ENCODE measurements at regions not wholly inside any gene's neighbourhood (a gene's known extent, or its start where the extent isn't known, plus 50 kb on each side); places are given as distances from the start of the nearest gene placed in this dataset.

GRCh38 chr2:65944213-65944612, 490.7 kb upstream of the MEIS1 start:
- TF ChIP-seq, protein P1, sequence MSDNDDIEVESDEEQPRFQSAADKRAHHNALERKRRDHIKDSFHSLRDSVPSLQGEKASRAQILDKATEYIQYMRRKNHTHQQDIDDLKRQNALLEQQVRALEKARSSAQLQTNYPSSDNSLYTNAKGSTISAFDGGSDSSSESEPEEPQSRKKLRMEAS (IDR thresholded peaks at IDR 0.05; ENCODE audit: low read depth, low read length): no peak
- TF ChIP-seq, protein P2, sequence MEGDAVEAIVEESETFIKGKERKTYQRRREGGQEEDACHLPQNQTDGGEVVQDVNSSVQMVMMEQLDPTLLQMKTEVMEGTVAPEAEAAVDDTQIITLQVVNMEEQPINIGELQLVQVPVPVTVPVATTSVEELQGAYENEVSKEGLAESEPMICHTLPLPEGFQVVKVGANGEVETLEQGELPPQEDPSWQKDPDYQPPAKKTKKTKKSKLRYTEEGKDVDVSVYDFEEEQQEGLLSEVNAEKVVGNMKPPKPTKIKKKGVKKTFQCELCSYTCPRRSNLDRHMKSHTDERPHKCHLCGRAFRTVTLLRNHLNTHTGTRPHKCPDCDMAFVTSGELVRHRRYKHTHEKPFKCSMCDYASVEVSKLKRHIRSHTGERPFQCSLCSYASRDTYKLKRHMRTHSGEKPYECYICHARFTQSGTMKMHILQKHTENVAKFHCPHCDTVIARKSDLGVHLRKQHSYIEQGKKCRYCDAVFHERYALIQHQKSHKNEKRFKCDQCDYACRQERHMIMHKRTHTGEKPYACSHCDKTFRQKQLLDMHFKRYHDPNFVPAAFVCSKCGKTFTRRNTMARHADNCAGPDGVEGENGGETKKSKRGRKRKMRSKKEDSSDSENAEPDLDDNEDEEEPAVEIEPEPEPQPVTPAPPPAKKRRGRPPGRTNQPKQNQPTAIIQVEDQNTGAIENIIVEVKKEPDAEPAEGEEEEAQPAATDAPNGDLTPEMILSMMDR (IDR thresholded peaks at IDR 0.05; ENCODE audit: low read depth, low read length): no peak
- TF ChIP-seq POLR2A (IDR thresholded peaks at IDR 0.05; ENCODE audit: extremely low read depth, insufficient read length) (no peak), MYC (IDR thresholded peaks at IDR 0.05; ENCODE audit: low read depth, low read length) (no peak)

Data from NB4 (cell line).